ENCODE measurements at regions not wholly inside any gene's neighbourhood (a gene's known extent, or its start where the extent isn't known, plus 50 kb on each side); places are given as distances from the start of the nearest gene placed in this dataset.

DNA sequence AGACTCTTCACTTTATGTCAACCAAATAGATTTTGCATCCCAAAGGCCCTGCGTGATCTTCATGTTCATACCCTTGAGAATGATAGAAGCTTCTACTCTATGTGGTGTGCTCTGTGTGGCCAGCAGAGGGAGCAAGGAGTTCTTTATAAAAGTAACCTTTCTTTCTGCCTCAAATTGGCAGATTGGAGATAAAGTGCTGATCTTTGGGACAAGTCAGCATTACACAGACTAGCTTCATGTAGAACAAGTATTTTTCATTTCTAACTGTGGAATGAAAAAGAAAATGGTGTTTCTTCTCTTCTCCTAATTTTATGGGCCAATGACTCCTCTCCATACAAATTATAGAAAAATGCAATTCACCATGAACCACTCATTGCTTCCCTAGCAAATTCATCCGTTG lies 1214.1 kb downstream of the SORCS1 start:
- TF ChIP-seq, protein P1, sequence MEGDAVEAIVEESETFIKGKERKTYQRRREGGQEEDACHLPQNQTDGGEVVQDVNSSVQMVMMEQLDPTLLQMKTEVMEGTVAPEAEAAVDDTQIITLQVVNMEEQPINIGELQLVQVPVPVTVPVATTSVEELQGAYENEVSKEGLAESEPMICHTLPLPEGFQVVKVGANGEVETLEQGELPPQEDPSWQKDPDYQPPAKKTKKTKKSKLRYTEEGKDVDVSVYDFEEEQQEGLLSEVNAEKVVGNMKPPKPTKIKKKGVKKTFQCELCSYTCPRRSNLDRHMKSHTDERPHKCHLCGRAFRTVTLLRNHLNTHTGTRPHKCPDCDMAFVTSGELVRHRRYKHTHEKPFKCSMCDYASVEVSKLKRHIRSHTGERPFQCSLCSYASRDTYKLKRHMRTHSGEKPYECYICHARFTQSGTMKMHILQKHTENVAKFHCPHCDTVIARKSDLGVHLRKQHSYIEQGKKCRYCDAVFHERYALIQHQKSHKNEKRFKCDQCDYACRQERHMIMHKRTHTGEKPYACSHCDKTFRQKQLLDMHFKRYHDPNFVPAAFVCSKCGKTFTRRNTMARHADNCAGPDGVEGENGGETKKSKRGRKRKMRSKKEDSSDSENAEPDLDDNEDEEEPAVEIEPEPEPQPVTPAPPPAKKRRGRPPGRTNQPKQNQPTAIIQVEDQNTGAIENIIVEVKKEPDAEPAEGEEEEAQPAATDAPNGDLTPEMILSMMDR (IDR thresholded peaks at IDR 0.05) = peak; percentile 66
- no peak for TF ChIP-seq EZH2 (IDR thresholded peaks at IDR 0.05; ENCODE audit: borderline replicate concordance, insufficient read depth, low read depth, low read length, poor library complexity, severe bottlenecking)

Data from B cell (primary cell).